Smooth muscle cell (in vitro differentiated cells): ENCODE measurements at regions not wholly inside any gene's neighbourhood (a gene's known extent, or its start where the extent isn't known, plus 50 kb on each side); places are given as distances from the start of the nearest gene placed in this dataset.
A peak's percentile ranks its signal among the peaks of the same experiment; 100 is the strongest.

Source experiments
- DNase-seq: peaks from one replicate; lab custom pipeline; 2025; ENCODE audit not compliant: unreplicated experiment; lab: John Stamatoyannopoulos, UW
- H2AFZ ChIP-seq: fragments of 200-600 bp; sonication (generic); 2 replicates; pipeline ENCODE4 v1.6.0; 2016; ENCODE audit warnings: antibody characterized with exemption, low read depth, mild to moderate bottlenecking
- H3F3A ChIP-seq: fragments of 200-600 bp; sonication (generic); 2 replicates; pipeline ENCODE4 v1.6.0; 2017; ENCODE audit warnings: antibody characterized with exemption, low read depth
- H3K27ac ChIP-seq: fragments of 200-600 bp; sonication (generic); 2 replicates; pipeline ENCODE4 v1.5.1; 2016; ENCODE audit warnings: low read depth, mild to moderate bottlenecking
- H3K27me3 ChIP-seq: fragments of 200-600 bp; sonication (generic); 2 replicates; pipeline ENCODE4 v1.6.1; 2016; ENCODE audit warnings: low read depth, mild to moderate bottlenecking
- H3K36me3 ChIP-seq: fragments of 200-600 bp; sonication (generic); 2 replicates; pipeline ENCODE4 v1.5.1; 2016; ENCODE audit warnings: low read depth
- H3K4me1 ChIP-seq: fragments of 200-600 bp; sonication (generic); 2 replicates; pipeline ENCODE4 v1.5.1; 2016; ENCODE audit warnings: low read depth
- H3K4me2 ChIP-seq: fragments of 200-600 bp; sonication (generic); 2 replicates; pipeline ENCODE4 v1.6.0; 2016; ENCODE audit warnings: mild to moderate bottlenecking
- H3K4me3 ChIP-seq: fragments of 200-600 bp; sonication (generic); 2 replicates; pipeline ENCODE4 v1.5.1; 2016; ENCODE audit warnings: mild to moderate bottlenecking
- H3K79me2 ChIP-seq: fragments of 200-600 bp; sonication (generic); 2 replicates; pipeline ENCODE4 v1.6.0; 2016; ENCODE audit warnings: low read depth, mild to moderate bottlenecking
- H3K9ac ChIP-seq: fragments of 200-600 bp; sonication (generic); 2 replicates; pipeline ENCODE4 v1.6.0; 2016; ENCODE audit warnings: low read depth
- H3K9me3 ChIP-seq: fragments of 200-600 bp; sonication (generic); replicated peaks from 2 replicates; pipeline ENCODE4 v1.5.1; 2016; ENCODE audit warnings: low read depth
- H4K20me1 ChIP-seq: fragments of 200-600 bp; sonication (generic); 2 replicates; pipeline ENCODE4 v1.6.0; 2016; ENCODE audit warnings: low read depth
- CTCF ChIP-seq: fragments of 200-600 bp; sonication (generic); IDR thresholded peaks from 2 replicates; pipeline ENCODE4 v1.5.1; 2017; ENCODE audit warnings: borderline replicate concordance, mild to moderate bottlenecking, antibody characterized with exemption; ENCODE audit not compliant: insufficient read depth, poor library complexity, severe bottlenecking
- WGBS: methylation state at CpG from one replicate; pipeline ENCODE4 v1.1.7; 2016; ENCODE audit warnings: low lambda C conversion rate; 5-methylcytosine and 5-hydroxymethylcytosine counted together

- no peak for DNase-seq
- 92% methylated on average over 3 of the region's 3 CpGs for WGBS
- no peaks in the 10 kb centered on the region for H3K4me1 ChIP-seq
- H2AFZ ChIP-seq = no peak overlapping the region
- no peak for TF ChIP-seq CTCF
- H3K4me2 ChIP-seq = no peak overlapping the region
- no peak overlapping the region for H3K27ac ChIP-seq
- H4K20me1 ChIP-seq = no peaks in the 10 kb centered on the region
- H3K9me3 ChIP-seq = no peaks in the 10 kb centered on the region
- H3K9ac ChIP-seq = no peak overlapping the region
- H3K4me3 ChIP-seq = no peak overlapping the region
- H3K36me3 ChIP-seq = peaks cover 2% of the 10 kb centered on the region
- no peaks in the 10 kb centered on the region for H3K79me2 ChIP-seq
- no peaks in the 10 kb centered on the region for H3F3A ChIP-seq
- no peaks in the 10 kb centered on the region for H3K27me3 ChIP-seq
These were observed 294.6 kb upstream of the ZSWIM2 start for GRCh38 chr2:187143537-187143936.

GRCh38 chr2:187139469-187139868 lies 290.5 kb upstream of the ZSWIM2 start:
- H3F3A ChIP-seq = no peaks in the 10 kb centered on the region
- H3K9me3 ChIP-seq = no peaks in the 10 kb centered on the region
- H3K4me2 ChIP-seq = no peak overlapping the region
- no peaks in the 10 kb centered on the region for H3K79me2 ChIP-seq
- H3K27ac ChIP-seq = no peak overlapping the region
- no peak for DNase-seq
- H3K4me1 ChIP-seq = peaks cover 5% of the 10 kb centered on the region
- no peaks in the 10 kb centered on the region for H3K27me3 ChIP-seq
- no peaks in the 10 kb centered on the region for H4K20me1 ChIP-seq
- H3K36me3 ChIP-seq = no peaks in the 10 kb centered on the region
- no peak overlapping the region for H2AFZ ChIP-seq
- no peak for TF ChIP-seq CTCF
- no peak overlapping the region for H3K9ac ChIP-seq
- H3K4me3 ChIP-seq = no peak overlapping the region

GRCh38 chr2:187138265-187138664 lies 289.3 kb upstream of the ZSWIM2 start:
- peaks cover 5% of the 10 kb centered on the region for H3K4me1 ChIP-seq
- DNase-seq = no peak
- no peaks in the 10 kb centered on the region for H3K9me3 ChIP-seq
- no peak overlapping the region for H3K4me3 ChIP-seq
- no peak overlapping the region for H3K27ac ChIP-seq
- no peaks in the 10 kb centered on the region for H3F3A ChIP-seq
- 14% methylated on average over 1 of the region's 1 CpG for WGBS
- no peak overlapping the region for H3K9ac ChIP-seq
- H4K20me1 ChIP-seq = no peaks in the 10 kb centered on the region
- peak overlapping the region; percentile 57 for H2AFZ ChIP-seq
- no peaks in the 10 kb centered on the region for H3K36me3 ChIP-seq
- no peaks in the 10 kb centered on the region for H3K79me2 ChIP-seq
- H3K27me3 ChIP-seq = no peaks in the 10 kb centered on the region
- peak; percentile 53 for TF ChIP-seq CTCF
- peak overlapping the region; percentile 53 for H3K4me2 ChIP-seq

- no peak for TF ChIP-seq CTCF
- no peak overlapping the region for H3K4me2 ChIP-seq
- 87% methylated on average over 3 of the region's 3 CpGs for WGBS
- DNase-seq = no peak
- H3K9ac ChIP-seq = no peak overlapping the region
- H3K27me3 ChIP-seq = no peaks in the 10 kb centered on the region
- no peak overlapping the region for H3K4me3 ChIP-seq
- no peak overlapping the region for H3K27ac ChIP-seq
- H4K20me1 ChIP-seq = no peaks in the 10 kb centered on the region
- no peaks in the 10 kb centered on the region for H3K79me2 ChIP-seq
- no peaks in the 10 kb centered on the region for H3F3A ChIP-seq
- H3K36me3 ChIP-seq = no peaks in the 10 kb centered on the region
- no peaks in the 10 kb centered on the region for H3K9me3 ChIP-seq
- H3K4me1 ChIP-seq = peaks cover 5% of the 10 kb centered on the region
- no peak overlapping the region for H2AFZ ChIP-seq
These were observed 287.7 kb upstream of the ZSWIM2 start for GRCh38 chr2:187136646-187137045.
